GM12892 (cell line): ENCODE measurements at regions not wholly inside any gene's neighbourhood (a gene's known extent, or its start where the extent isn't known, plus 50 kb on each side); places are given as distances from the start of the nearest gene placed in this dataset.
"Not testable (repeated sequence)": the region's sequence is repeated elsewhere in the genome, so short reads cannot be mapped to it uniquely, and the experiment has no call there.

Experiments used
- POLR2A ChIP-seq: IDR thresholded peaks from 2 replicates; pipeline ENCODE4 v1.6.1; 2011; ENCODE audit warnings: low read depth, low read length, control low read depth
- POLR2AphosphoS5 ChIP-seq: IDR thresholded peaks from 2 replicates; pipeline ENCODE4 v1.6.1; 2011; ENCODE audit warnings: low read depth, low read length, control low read depth

GRCh38 chr12:9447791-9448614 lies 159.7 kb downstream of the KLRB1 start:
- not testable (repeated sequence) for TF ChIP-seq POLR2AphosphoS5, POLR2A
